Stomach (tissue), 4 donors: ENCODE measurements at regions not wholly inside any gene's neighbourhood (a gene's known extent, or its start where the extent isn't known, plus 50 kb on each side); places are given as distances from the start of the nearest gene placed in this dataset.

Source experiments
- CTCF ChIP-seq, 7 experiments: fragments of 450-650 bp in 4 of 7; fragments of 200-600 bp in 3 of 7; sonication (generic) in 3 of 7; IDR thresholded peaks; one replicate each; pipeline ENCODE4 v1.5.1; 2016 to 2019; ENCODE audit warnings: antibody characterized with exemption in 7 of 7, control low read depth in 2 of 7, mild to moderate bottlenecking in 1 of 7
- POLR2A ChIP-seq, 4 donors: fragments of 450-650 bp; IDR thresholded peaks; one replicate each; pipeline ENCODE4 v1.6.1; 2016; ENCODE audit warnings: antibody characterized with exemption in 4 of 4, control low read depth in 2 of 4, mild to moderate bottlenecking in 1 of 4, moderate library complexity in 1 of 4

DNA sequence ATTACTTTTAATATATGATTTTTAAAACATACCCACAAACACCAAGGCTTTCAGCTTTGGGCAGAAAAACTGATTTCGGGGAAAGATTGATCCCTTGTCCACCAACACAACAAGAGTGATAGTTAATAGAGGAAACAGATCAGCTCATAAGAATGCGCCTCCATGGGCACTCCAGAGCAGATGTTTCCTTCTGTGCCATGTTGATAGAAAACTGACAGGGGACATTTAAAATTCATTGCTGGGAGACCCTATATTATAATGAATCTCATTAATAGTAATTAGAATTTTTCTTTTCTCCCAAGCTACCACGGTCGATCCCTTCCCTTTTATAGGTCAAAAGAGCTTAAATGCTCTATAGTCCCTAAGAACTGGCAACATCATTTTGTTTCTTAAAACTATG, 431.2 kb downstream of the IRS2 start:
- no peak for TF ChIP-seq CTCF (IDR thresholded peaks at IDR 0.05)
- TF ChIP-seq POLR2A (IDR thresholded peaks at IDR 0.05): no peak
